ENCODE measurements at regions not wholly inside any gene's neighbourhood (a gene's known extent, or its start where the extent isn't known, plus 50 kb on each side); places are given as distances from the start of the nearest gene placed in this dataset.

GRCh38 chr10:110437761-110438341 is 59.9 kb upstream of the DUSP5 start (continued):
- TF ChIP-seq ZNF609 (CRISPR knock-in tag; IDR thresholded peaks at IDR 0.05; ENCODE audit: borderline replicate concordance) (no peak), FIP1L1 (IDR thresholded peaks at IDR 0.05; ENCODE audit: low read depth, low read length, poor library complexity, severe bottlenecking) (no peak), BRD4 (IDR thresholded peaks at IDR 0.05) (no peak), HOXB6 (CRISPR knock-in tag; IDR thresholded peaks at IDR 0.05; ENCODE audit: borderline replicate concordance) (no peak), SRSF9 (IDR thresholded peaks at IDR 0.05; ENCODE audit: borderline replicate concordance, low read depth, low read length) (no peak)
- TF ChIP-seq, protein P1, sequence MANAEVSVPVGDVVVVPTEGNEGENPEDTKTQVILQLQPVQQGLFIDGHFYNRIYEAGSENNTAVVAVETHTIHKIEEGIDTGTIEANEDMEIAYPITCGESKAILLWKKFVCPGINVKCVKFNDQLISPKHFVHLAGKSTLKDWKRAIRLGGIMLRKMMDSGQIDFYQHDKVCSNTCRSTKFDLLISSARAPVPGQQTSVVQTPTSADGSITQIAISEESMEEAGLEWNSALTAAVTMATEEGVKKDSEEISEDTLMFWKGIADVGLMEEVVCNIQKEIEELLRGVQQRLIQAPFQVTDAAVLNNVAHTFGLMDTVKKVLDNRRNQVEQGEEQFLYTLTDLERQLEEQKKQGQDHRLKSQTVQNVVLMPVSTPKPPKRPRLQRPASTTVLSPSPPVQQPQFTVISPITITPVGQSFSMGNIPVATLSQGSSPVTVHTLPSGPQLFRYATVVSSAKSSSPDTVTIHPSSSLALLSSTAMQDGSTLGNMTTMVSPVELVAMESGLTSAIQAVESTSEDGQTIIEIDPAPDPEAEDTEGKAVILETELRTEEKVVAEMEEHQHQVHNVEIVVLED (CRISPR knock-in tag; IDR thresholded peaks at IDR 0.05) = no peak

Measured in K562 (cell line).